Astrocyte of the spinal cord (primary cell): ENCODE measurements at regions not wholly inside any gene's neighbourhood (a gene's known extent, or its start where the extent isn't known, plus 50 kb on each side); places are given as distances from the start of the nearest gene placed in this dataset.

ENCODE experiments used
- DNase-seq: peaks from one replicate; pipeline ENCODE4 v3.0.0; 2011; ENCODE audit warnings: low read depth, low spot score
- H3K4me3 ChIP-seq: 2 replicates; pipeline ENCODE4 v1.5.1; 2011; ENCODE audit warnings: low read depth, mild to moderate bottlenecking, low read length, moderate library complexity
- CTCF ChIP-seq: IDR thresholded peaks from 2 replicates; pipeline ENCODE4 v1.5.1; 2012; ENCODE audit warnings: low read depth, mild to moderate bottlenecking, low read length, inconsistent platforms
- in situ Hi-C: cut with HindIII; loops from 2 replicates; pipeline ENCODE4 v1.10.0; 2017; ENCODE audit warnings: low sequenced_read_pairs

- TF ChIP-seq CTCF = no peak
- H3K4me3 ChIP-seq = no peak overlapping the region
- in situ Hi-C loops = no loop called here
- DNase-seq = no peak
These were observed 59.7 kb upstream of the PHLPP1 start for GRCh38 chr18:62655520-62656219.

- no peak for DNase-seq
- H3K4me3 ChIP-seq = no peak overlapping the region
- in situ Hi-C loops = no loop called here
- TF ChIP-seq CTCF = no peak
These were observed 57.3 kb upstream of the PHLPP1 start for GRCh38 chr18:62658028-62658427.

GRCh38 chr18:62659698-62660097, 55.6 kb upstream of the PHLPP1 start:
- in situ Hi-C loops = no loop called here
- no peak for TF ChIP-seq CTCF
- DNase-seq = no peak
- H3K4me3 ChIP-seq = no peak overlapping the region

GRCh38 chr18:62660691-62661090, 54.6 kb upstream of the PHLPP1 start:
- DNase-seq = no peak
- in situ Hi-C loops = no loop called here
- no peak overlapping the region for H3K4me3 ChIP-seq
- no peak for TF ChIP-seq CTCF

- peak; percentile 42 for DNase-seq
- no peak overlapping the region for H3K4me3 ChIP-seq
- in situ Hi-C loops = no loop called here
- no peak for TF ChIP-seq CTCF
These were observed 51.5 kb upstream of the PHLPP1 start for GRCh38 chr18:62663731-62664336.

GRCh38 chr18:62664414-62664813, 50.9 kb upstream of the PHLPP1 start:
- no peak for TF ChIP-seq CTCF
- no peak overlapping the region for H3K4me3 ChIP-seq
- in situ Hi-C loops = no loop called here
- DNase-seq = no peak
